Fibroblast of mammary gland (primary cell): ENCODE measurements at regions not wholly inside any gene's neighbourhood (a gene's known extent, or its start where the extent isn't known, plus 50 kb on each side); places are given as distances from the start of the nearest gene placed in this dataset.

Experiments
- DNase-seq: peaks from one replicate; pipeline ENCODE4 v3.0.0-alpha.2; 2010; ENCODE audit warnings: low read depth
- H3K4me3 ChIP-seq: 2 replicates; pipeline ENCODE4 v1.5.1; 2011; ENCODE audit warnings: low read depth, mild to moderate bottlenecking, low read length, moderate library complexity; ENCODE audit not compliant: control insufficient read depth
- TF ChIP-seq, protein P1 (sequence below): conservative IDR thresholded peaks from 2 replicates; pipeline ENCODE4 v1.5.1; 2011; ENCODE audit warnings: low read depth, low read length, inconsistent platforms; ENCODE audit not compliant: control insufficient read depth, insufficient read depth

DNA sequence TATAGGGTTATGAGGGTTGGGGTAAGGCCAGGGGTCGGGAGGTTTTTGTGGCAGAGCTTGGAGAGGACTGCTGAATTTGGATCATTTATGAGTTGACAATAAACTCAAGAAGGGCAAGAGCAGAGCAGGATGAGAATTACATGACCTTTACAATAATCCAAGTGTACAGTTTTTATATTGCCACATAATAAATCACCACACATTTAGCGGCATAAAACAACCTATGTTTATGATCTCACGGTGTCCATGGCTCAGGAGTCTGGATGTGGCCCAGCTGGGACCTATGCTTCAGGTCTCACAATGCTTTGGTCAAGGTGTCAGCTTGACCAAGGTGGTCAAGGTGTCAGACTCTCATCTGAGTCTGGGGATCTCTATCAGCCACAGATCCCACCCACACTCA, 118.3 kb upstream of the WSCD1 start:
- no peak for DNase-seq
- TF ChIP-seq, protein P1, sequence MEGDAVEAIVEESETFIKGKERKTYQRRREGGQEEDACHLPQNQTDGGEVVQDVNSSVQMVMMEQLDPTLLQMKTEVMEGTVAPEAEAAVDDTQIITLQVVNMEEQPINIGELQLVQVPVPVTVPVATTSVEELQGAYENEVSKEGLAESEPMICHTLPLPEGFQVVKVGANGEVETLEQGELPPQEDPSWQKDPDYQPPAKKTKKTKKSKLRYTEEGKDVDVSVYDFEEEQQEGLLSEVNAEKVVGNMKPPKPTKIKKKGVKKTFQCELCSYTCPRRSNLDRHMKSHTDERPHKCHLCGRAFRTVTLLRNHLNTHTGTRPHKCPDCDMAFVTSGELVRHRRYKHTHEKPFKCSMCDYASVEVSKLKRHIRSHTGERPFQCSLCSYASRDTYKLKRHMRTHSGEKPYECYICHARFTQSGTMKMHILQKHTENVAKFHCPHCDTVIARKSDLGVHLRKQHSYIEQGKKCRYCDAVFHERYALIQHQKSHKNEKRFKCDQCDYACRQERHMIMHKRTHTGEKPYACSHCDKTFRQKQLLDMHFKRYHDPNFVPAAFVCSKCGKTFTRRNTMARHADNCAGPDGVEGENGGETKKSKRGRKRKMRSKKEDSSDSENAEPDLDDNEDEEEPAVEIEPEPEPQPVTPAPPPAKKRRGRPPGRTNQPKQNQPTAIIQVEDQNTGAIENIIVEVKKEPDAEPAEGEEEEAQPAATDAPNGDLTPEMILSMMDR: no peak
- H3K4me3 ChIP-seq: no peak overlapping the region

DNA sequence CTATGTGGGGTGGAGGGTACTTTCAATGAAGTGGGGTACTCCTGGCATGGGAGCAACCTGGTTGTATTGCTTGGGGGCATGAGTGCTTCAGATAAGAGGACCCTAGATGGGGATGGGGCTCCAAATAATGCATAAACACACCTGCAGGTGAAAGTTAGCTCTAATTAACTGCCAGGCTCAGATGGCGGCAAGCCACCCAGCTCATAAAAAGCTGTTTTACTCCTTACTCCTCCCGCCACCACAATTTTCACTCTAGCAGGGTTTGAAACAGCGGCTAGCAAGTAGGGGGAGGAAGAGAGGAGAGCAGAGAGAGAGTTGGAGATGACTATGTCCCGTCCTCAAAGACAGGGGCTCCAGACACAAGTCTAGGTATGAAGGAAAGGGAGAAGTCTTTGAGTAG, 117.7 kb upstream of the WSCD1 start:
- DNase-seq: no peak
- no peak overlapping the region for H3K4me3 ChIP-seq
- TF ChIP-seq, protein P1: no peak

DNA sequence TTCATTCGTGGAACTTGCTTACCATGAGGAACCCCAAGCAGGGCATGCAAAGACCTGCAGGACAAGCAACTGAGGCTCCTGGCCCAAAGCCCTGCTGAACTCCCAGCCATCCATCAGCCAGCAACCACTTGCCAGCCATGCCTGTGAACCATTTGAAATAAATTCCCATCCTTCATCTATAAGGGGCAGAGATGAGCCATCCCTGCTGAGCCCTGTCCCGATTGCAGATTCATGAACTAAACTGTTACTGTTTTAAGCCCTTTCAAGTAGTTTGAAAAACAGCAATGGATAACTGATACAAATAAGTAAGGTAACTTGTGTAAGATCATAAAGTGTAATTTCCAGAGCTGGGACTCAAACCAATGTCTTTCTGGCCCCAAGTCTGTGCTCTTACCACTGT, 114.4 kb upstream of the WSCD1 start:
- TF ChIP-seq, protein P1: no peak
- no peak overlapping the region for H3K4me3 ChIP-seq
- no peak for DNase-seq

DNA sequence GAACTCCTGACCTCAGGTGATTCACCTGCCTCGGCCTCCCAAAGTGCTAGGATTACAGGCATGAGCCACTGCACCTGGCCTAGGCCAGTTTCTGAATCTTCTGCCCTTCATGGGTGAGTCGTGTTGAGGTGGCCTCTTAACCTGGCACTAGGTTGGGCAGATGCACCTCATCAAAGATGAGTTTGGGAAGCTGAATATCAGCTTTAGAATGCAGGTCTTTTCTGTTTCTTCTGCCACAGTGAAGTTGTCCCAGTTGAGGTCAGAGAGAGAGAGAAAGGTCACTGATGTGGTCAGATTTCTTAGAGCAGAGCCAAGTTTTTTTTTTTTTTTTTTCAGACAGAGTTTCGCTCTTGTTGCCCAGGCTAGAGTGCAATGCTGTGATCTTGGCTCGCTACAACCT, 111.3 kb upstream of the WSCD1 start:
- DNase-seq: no peak
- TF ChIP-seq, protein P1: no peak

DNA sequence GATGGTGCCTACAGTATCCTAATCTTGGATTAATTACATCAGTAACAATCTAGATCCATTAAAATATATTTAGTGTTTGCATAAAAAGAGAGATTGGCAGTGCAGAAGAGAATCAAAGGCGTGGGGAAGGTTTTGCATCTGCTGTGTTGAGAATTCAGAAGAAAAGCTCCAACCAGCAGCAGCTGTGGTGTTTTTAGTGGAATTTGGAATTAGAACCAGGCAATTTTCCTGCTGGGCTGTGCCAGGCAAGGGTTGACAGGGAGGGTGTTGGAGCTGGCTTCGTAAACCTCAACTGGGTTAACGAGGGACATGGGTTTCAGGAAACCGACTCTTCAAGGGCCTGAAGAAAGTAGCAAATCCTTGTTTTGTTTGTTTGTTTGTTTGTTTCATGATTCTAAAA, 107.8 kb upstream of the WSCD1 start:
- TF ChIP-seq, protein P1: no peak

More for the DNA sequence above, 111.3 kb upstream of the WSCD1 start:
- no peak overlapping the region for H3K4me3 ChIP-seq

DNA sequence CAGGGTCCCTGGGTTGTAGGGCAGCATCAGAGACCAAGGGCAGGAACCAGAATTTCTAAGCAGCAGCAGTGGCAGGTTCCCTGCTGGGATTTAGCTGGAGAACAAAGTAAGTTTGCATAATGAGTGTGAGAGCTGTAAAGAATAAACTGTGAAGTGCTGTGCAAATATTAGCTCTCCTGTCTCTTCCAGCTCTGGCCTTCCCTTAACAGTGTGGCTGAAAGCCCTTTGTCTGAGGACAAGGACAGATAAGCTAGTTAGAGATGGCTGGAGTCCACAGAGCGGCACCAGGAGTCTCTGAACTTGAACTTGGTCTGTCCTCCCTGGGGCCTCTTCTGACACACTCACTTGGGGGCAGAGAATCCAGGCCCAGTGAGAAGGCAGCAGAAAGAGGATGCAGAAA, 98.2 kb upstream of the WSCD1 start:
- no peak for DNase-seq
- no peak overlapping the region for H3K4me3 ChIP-seq
- TF ChIP-seq, protein P1: no peak

More for the DNA sequence above, 107.8 kb upstream of the WSCD1 start:
- H3K4me3 ChIP-seq: no peak overlapping the region
- DNase-seq: no peak

DNA sequence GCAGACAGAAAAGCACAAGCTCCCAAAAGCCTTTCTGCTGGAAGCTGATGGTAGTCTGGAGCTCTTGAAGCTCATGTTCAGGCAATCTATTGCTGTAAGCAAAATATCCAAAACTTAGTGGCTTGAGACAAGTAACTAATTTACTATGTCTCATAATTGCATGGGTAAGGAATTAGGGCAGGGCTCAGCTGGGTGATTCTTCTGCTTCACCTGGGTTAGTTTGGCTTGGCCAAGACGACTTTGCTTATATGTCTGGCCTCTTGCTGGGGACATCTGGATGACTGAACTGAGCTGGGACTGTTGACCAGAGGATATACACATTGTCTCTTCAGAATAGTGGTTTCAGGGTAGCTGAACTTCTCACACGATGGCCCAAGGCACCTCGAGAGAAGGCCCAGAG, 96.8 kb upstream of the WSCD1 start:
- no peak overlapping the region for H3K4me3 ChIP-seq
- TF ChIP-seq, protein P1: no peak
- no peak for DNase-seq
